ENCODE measurements at regions not wholly inside any gene's neighbourhood (a gene's known extent, or its start where the extent isn't known, plus 50 kb on each side); places are given as distances from the start of the nearest gene placed in this dataset.

- TF ChIP-seq CTCF (IDR thresholded peaks at IDR 0.05) (no peak), POLR2A (IDR thresholded peaks at IDR 0.05) (no peak)
These were observed 1173.3 kb downstream of the GATA3 start for GRCh38 chr10:9227679-9228365.

Measured in esophagus squamous epithelium (tissue), 4 donors.